K562 (cell line): ENCODE measurements at regions not wholly inside any gene's neighbourhood (a gene's known extent, or its start where the extent isn't known, plus 50 kb on each side); places are given as distances from the start of the nearest gene placed in this dataset.
A peak's percentile ranks its signal among the peaks of the same experiment; 100 is the strongest.

ENCODE experiments used
- ATAC-seq: fragments of 200-7000 bp; cut with Tn5 transposase; 3 replicates; pipeline ENCODE4 v1.9.1; 2020; ENCODE audit warnings: moderate library complexity
- BruUV-seq: library from RNA; stranded (reverse); fragments of 400-500 nt; replicated peaks from 2 replicates; lab custom pipeline; 2021; lab: Mats Ljungman, UMichigan
- CTCF ChIA-PET: fragments of 300-600 bp; formaldehyde crosslinking; extraction: SDS; loops from one replicate; lab custom pipeline; 2021; ENCODE audit warnings: low intra/inter-chr PET ratio; lab: Yijun Ruan, JAX
- POLR2A ChIA-PET: fragments of 300-600, 350-650 bp; sonication (Branson Sonifier 250); formaldehyde crosslinking; extraction: SDS; loops from one replicate; lab custom pipeline; 2021; ENCODE audit warnings: antibody characterized with exemption, inconsistent platforms; lab: Yijun Ruan, JAX
- DNase-seq, 4 experiments: peaks; one replicate each; pipeline versions ENCODE4 v3.0.0 to v3.0.0-alpha.2; 2011 to 2018; ENCODE audit warnings: low spot score in 3 of 4, mixed read lengths in 3 of 4; ENCODE audit errors: extremely low read depth in 1 of 4
- FAIRE-seq: peaks from 2 replicates; lab custom pipeline; 2011; peaks lifted over from hg19 to GRCh38; lab: Jason Lieb, UNC
- H2AFZ ChIP-seq: 2 replicates; pipeline ENCODE4 v1.6.0; 2011; ENCODE audit warnings: low read depth, low read length, control low read depth, inconsistent platforms
- H3K27ac ChIP-seq: fragments of 200-600 bp; 3 replicates; pipeline ENCODE4 v1.8.0; 2011; ENCODE audit warnings: low read depth, mild to moderate bottlenecking, control low read depth, inconsistent platforms, low read length, moderate library complexity, mixed read lengths; ENCODE audit errors: extremely low read depth
- H3K27me3 ChIP-seq, 2 experiments: fragments of 300-600 bp in 1 of 2; 2 replicates in 1 of 2; 3 replicates in 1 of 2; pipeline versions ENCODE4 v1.6.0 to v1.8.0; 2011; ENCODE audit warnings: inconsistent platforms in 2 of 2, low read length in 2 of 2, mild to moderate bottlenecking in 1 of 2, mixed read lengths in 1 of 2, moderate library complexity in 1 of 2; ENCODE audit not compliant: control insufficient read depth in 2 of 2, insufficient read depth in 2 of 2
- H3K36me3 ChIP-seq: fragments of 300-600 bp; 3 replicates; pipeline ENCODE4 v1.8.0; 2011; ENCODE audit warnings: mild to moderate bottlenecking, low read length, inconsistent platforms; ENCODE audit not compliant: control insufficient read depth, insufficient read depth
- H3K4me1 ChIP-seq, 2 experiments: fragments of 200-600 bp in 1 of 2; replicated peaks in 1 of 2; 2 replicates in 1 of 2; 3 replicates in 1 of 2; pipeline versions ENCODE4 v1.5.1 to v1.8.0; 2011; ENCODE audit warnings: inconsistent platforms in 2 of 2, low read length in 2 of 2, mild to moderate bottlenecking in 1 of 2, mixed read lengths in 1 of 2, moderate library complexity in 1 of 2; ENCODE audit not compliant: control insufficient read depth in 2 of 2, insufficient read depth in 2 of 2
- H3K4me2 ChIP-seq: 2 replicates; pipeline ENCODE4 v1.6.1; 2011; ENCODE audit warnings: low read length, control low read depth, inconsistent platforms, mixed read lengths; ENCODE audit not compliant: insufficient read depth
- H3K4me3 ChIP-seq: fragments of 200-600 bp; sonication (generic), shearing (Covaris generic); 2 replicates; pipeline ENCODE4 v1.5.1; 2016; ENCODE audit warnings: control low read depth, inconsistent platforms
- H3K79me2 ChIP-seq: fragments of 200-600 bp; 3 replicates; pipeline ENCODE4 v1.8.0; 2011; ENCODE audit warnings: low read length, inconsistent platforms; ENCODE audit not compliant: control insufficient read depth, insufficient read depth
- H3K9ac ChIP-seq, 2 experiments: 2 replicates each; pipeline versions ENCODE4 v1.6.0 to v1.6.1; 2011; ENCODE audit warnings: low read depth in 2 of 2, low read length in 2 of 2, control low read depth in 1 of 2, inconsistent platforms in 1 of 2, mild to moderate bottlenecking in 1 of 2, mixed read lengths in 1 of 2; ENCODE audit not compliant: insufficient read depth in 1 of 2
- H3K9me1 ChIP-seq: one replicate; pipeline ENCODE4 v1.6.0; 2011; ENCODE audit warnings: inconsistent platforms, mild to moderate bottlenecking, low read length, moderate library complexity; ENCODE audit not compliant: control insufficient read depth, insufficient read depth
- H3K9me3 ChIP-seq: replicated peaks from 2 replicates; pipeline ENCODE4 v1.5.1; 2011; ENCODE audit warnings: low read depth, low read length, inconsistent platforms; ENCODE audit not compliant: control insufficient read depth, insufficient read depth
- H4K20me1 ChIP-seq: replicated peaks from 2 replicates; pipeline ENCODE4 v1.6.1; 2011; ENCODE audit warnings: low read length, inconsistent platforms, mixed read lengths; ENCODE audit not compliant: control insufficient read depth, insufficient read depth
- KLF13 ChIP-seq: fragments of 450-650 bp; IDR thresholded peaks from 2 replicates; pipeline ENCODE4 v1.6.1; 2016; ENCODE audit warnings: missing genetic modification characterization, low read depth, mild to moderate bottlenecking, missing compliant biosample characterization, moderate library complexity, borderline replicate concordance
- MAFK ChIP-seq: IDR thresholded peaks from 2 replicates; pipeline ENCODE4 v1.6.1; 2011; ENCODE audit warnings: low read length, improper control_type of control experiment
- PBX2 ChIP-seq, 2 experiments: IDR thresholded peaks in 1 of 2; conservative IDR thresholded peaks in 1 of 2; 2 replicates each; pipeline ENCODE4 v1.6.1; 2016; ENCODE audit warnings: low read depth in 2 of 2, mild to moderate bottlenecking in 1 of 2, missing compliant biosample characterization in 1 of 2, missing genetic modification characterization in 1 of 2, moderate library complexity in 1 of 2
- PCBP1 ChIP-seq: fragments of 200-400 bp; formaldehyde crosslinking; IDR thresholded peaks from 2 replicates; pipeline ENCODE4 v1.6.1; 2018; ENCODE audit warnings: mild to moderate bottlenecking, low read depth, low read length; ENCODE audit not compliant: poor library complexity, severe bottlenecking
- TCF7 ChIP-seq: sonication (generic); IDR thresholded peaks from 2 replicates; pipeline ENCODE4 v1.6.1; 2016; ENCODE audit warnings: antibody characterized with exemption, borderline replicate concordance
- ZKSCAN1 ChIP-seq: fragments of 150-350 bp; IDR thresholded peaks from 2 replicates; pipeline ENCODE4 v1.6.1; 2016; ENCODE audit warnings: low read depth, low read length
- WGBS: fragments of 100-300 bp; shearing (Covaris generic); methylation state at CpG from one replicate; pipeline ENCODE4 v1.1.6; 2016; ENCODE audit warnings: low coverage, mixed read lengths; ENCODE audit not compliant: insufficient coverage; ENCODE audit errors: missing lambda C conversion rate; 5-methylcytosine and 5-hydroxymethylcytosine counted together
- in situ Hi-C: fragments of 300-500 bp; cut with MboI; formaldehyde crosslinking; loops from 4 replicates; pipeline ENCODE4 v1.15.0; 2018; ENCODE audit warnings: inconsistent platforms, mixed read lengths
- intact Hi-C: fragments of 100-400 bp; cut with micrococcal nuclease; formaldehyde crosslinking; loops from 2 replicates; pipeline ENCODE4 v1.14.2; 2022

GRCh38 chr6:106005954-106006353 lies 80.2 kb upstream of the PRDM1 start:
- Histone ChIP-seq H3K4me3 (no peak overlapping the region), H3K9me3 (no peaks in the 10 kb centered on the region), H3K36me3 (no peaks in the 10 kb centered on the region), H3K4me2 (no peak overlapping the region), H3K27ac (no peak overlapping the region), H4K20me1 (no peaks in the 10 kb centered on the region), H3K9ac (no peak overlapping the region), H3K27me3 (peaks cover 0 to 6% of the 10 kb centered on the region in 2 experiments; a peak in 2 of 5 replicates), H2AFZ (peak overlapping the region; percentile 70), H3K9me1 (no peaks in the 10 kb centered on the region), H3K4me1 (no peaks in the 10 kb centered on the region), H3K79me2 (no peaks in the 10 kb centered on the region)
- POLR2A ChIA-PET, result no interaction called here
- no peak for DNase-seq
- in situ Hi-C loops (no loop called here), intact Hi-C loops (no loop called here)
- no TSS peak for BruUV-seq
- TF ChIP-seq PBX2 (CRISPR knock-in tag; IDR thresholded peaks at IDR 0.05; ENCODE audit: low read depth), result no peak
- TF ChIP-seq PBX2 (tag; conservative IDR thresholded peaks at IDR 0.05; ENCODE audit: low read depth), result 0 out of 2 replicates have a peak, but pooled peaks have one; percentile 32
- TF ChIP-seq TCF7, result no peak
- CTCF ChIA-PET, result no interaction called here
- WGBS, result 11% methylated on average over 6 of the region's 6 CpGs
- ATAC-seq, result no peak
- no peak for FAIRE-seq

- H3K9ac ChIP-seq, result no peak overlapping the region
- H2AFZ ChIP-seq, result no peak overlapping the region
- H3K4me3 ChIP-seq, result no peak overlapping the region
- no peaks in the 10 kb centered on the region for H3K36me3 ChIP-seq
- CTCF ChIA-PET, result no interaction called here
- POLR2A ChIA-PET, result no interaction called here
- FAIRE-seq (no peak), DNase-seq (no peak), ATAC-seq (no peak)
- no peaks in the 10 kb centered on the region for H3K9me1 ChIP-seq
- H3K27me3 ChIP-seq, result peaks cover 0 to 6% of the 10 kb centered on the region in 2 experiments; a peak in 2 of 5 replicates
- no peaks in the 10 kb centered on the region for H3K4me1 ChIP-seq
- no peaks in the 10 kb centered on the region for H4K20me1 ChIP-seq
- intact Hi-C loops, result no loop called here
- WGBS, result 55% methylated on average over 1 of the region's 1 CpG
- BruUV-seq, result no TSS peak
- no peak overlapping the region for H3K4me2 ChIP-seq
- H3K9me3 ChIP-seq, result no peaks in the 10 kb centered on the region
- in situ Hi-C loops, result no loop called here
- no peak overlapping the region for H3K27ac ChIP-seq
- H3K79me2 ChIP-seq, result no peaks in the 10 kb centered on the region
- TF ChIP-seq MAFK (no peak), KLF13 (tag) (no peak), PCBP1 (no peak), ZKSCAN1 (no peak)
These were observed 81.1 kb upstream of the PRDM1 start for GRCh38 chr6:106005013-106005412.
